Fibroblast of gingiva (primary cell): ENCODE measurements at regions not wholly inside any gene's neighbourhood (a gene's known extent, or its start where the extent isn't known, plus 50 kb on each side); places are given as distances from the start of the nearest gene placed in this dataset.
A peak's percentile ranks its signal among the peaks of the same experiment; 100 is the strongest.
"Not testable (repeated sequence)": the region's sequence is repeated elsewhere in the genome, so short reads cannot be mapped to it uniquely, and the experiment has no call there.

ENCODE experiments used
- DNase-seq: peaks from one replicate; pipeline ENCODE4 v3.0.0-alpha.2; 2011; ENCODE audit warnings: low read depth

DNA sequence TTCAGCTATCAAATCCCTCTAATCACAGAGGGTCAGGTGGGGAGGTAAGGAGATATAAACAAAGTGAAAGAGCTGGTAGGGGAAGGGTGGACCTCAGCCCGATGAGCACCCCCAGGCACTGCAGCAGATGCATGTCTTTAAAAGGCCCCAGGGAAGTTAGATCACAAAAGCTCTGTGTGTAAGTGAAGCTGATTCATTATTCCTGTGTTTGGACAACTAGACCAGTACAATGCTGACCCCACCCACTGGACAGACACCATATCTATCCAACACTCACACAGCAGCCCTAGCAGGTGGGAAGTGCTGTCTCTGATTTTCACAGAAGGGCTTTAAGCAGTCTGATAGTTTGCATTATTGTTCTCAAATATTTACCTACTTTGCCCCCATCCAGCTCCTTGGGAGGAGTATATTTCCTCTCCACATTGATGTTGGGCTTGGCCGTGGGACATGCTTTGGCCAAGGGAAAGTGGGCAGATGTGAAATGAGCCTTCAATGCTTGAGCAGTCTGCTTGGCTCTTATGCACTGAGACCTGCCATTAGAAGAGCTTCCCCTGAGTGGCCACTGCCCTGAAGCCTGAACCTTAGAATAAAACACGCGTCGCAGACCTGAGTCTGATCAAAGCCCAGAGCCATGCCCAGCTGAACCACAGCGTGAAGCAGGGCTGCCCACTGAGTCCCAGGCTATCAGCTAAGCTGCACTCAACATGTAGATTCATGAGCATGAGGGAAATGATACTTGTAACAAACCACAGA, 111.4 kb downstream of the COPS8 start:
- DNase-seq = peak; percentile 35

DNA sequence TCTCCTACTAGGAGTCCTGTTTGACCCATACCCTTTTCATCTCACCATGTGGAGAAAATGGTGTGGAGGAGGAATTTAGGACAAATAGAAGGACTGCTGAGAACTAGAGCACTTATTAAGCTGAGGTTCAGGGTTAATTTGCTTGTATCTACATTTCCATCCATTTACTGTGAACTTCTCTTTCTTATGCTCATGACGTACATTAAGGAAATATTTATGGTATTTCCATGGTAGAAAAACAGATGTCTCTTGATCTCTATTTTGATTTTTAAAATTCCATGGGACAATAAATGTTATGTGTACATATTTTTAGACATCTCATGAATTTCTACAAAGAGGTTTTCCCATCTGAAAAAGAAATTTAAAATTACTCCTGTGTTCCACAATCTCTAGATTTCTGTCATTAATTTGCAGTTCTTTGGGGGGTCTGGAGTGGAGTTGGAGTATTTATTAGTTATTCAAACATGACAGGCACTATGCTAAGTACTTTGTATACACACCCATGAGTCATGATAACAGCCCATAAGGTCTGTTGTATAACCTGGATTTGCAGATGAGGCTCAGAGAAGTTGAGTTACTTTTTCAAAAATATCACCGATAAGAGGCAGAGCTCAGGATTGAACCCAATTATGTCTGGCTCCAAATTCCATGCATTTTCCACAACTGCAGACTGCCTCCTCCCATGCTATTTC, 112.6 kb downstream of the COPS8 start:
- DNase-seq = peak; percentile 64

DNA sequence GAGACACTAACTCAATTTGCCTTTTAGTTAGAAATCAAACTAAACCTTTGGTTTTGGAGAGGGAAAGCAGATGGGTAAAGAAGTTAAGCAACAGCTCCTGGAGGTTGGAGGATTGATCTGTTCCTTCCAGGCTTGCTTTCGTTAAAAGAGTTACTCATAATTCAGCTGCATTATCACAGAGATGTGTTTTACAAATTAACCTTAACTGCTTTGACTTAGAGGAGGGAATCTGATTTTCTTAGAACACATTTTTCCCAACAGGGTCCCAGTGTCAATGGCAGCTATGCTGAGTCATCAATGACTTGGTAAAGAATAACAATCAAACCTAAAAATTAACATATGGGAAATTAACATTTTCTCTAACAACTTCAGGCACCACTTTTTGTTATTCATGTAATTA, 113.4 kb downstream of the COPS8 start:
- DNase-seq = peak; percentile 45

DNA sequence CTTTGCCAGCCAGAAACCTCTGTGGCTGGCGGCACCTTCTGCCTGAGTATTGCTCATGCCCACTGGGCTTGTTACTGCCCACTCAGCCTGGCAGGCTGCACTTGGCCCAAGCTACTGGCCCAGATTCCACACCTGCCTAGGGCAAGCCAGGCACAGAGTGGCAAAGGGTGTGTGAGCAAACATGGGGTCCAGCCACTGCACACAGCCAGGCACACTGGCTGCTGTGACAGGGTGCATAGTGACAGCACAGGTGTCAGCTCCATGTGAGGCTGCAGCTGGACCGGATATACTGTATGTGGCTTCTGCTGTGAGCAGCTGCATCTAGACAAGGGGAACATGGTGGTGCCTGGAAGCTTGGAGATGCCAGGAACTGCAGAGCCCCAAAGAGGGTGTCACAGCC, 113.9 kb downstream of the COPS8 start:
- no peak for DNase-seq

DNA sequence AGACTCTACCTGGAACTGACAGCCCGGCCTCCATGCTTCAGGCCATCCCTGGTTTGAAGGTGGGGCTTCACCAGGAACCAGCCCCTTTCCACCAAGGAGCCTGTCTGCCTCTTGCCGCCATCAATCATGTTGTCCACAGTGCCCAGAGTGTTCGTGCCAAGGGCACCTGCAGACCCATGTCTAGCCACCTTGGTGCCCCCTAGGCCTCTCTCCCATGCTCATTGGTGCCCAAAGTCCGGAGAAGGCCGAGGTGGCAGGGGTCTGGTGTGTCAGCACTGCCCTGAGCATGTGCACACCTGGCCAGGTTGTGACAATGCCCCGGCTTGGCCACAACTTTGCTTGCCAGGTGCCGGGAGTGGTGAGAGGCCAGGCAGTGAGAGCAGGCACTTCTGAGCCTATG, 114.8 kb downstream of the COPS8 start:
- no peak for DNase-seq

DNA sequence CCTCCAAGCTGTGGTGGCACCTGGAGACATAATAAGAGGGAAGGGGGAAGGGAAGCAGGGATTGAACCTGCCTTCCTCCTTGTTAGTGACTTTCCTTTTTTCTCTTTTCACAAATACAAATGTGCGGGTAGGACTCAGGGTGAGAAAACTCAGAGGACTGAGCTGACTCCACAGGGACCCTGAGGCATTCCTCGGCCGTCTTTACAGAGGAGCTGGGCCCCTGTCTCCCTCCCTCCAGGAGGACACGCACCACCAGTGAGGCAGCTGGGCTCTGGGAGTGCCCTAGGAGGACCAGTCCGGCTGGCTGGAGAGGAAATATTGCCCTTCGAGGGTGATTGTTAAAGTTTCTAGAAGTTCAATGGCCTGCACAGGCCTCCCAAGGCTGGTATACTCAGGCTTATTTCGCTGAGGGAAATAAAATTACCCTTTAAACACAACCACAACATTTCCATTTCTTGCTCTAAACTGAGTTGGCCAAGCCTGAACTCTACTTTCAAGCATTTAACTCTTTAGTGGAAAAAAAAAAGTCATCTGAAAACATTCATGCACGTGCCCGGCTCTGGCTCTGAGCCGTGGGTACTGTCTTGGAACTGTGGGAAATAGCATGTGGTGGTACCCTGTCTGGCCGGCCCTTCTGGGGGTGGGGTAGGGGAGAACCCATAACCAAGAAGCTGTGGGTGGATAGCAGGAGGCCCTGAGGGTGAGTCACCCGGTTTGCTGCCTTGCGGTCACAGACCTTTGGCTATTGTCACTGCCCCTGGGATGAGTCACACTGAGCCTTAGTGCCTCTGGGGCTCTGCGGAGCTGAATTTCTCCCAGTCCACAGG, 116.0 kb downstream of the COPS8 start:
- peak; percentile 89 for DNase-seq

DNA sequence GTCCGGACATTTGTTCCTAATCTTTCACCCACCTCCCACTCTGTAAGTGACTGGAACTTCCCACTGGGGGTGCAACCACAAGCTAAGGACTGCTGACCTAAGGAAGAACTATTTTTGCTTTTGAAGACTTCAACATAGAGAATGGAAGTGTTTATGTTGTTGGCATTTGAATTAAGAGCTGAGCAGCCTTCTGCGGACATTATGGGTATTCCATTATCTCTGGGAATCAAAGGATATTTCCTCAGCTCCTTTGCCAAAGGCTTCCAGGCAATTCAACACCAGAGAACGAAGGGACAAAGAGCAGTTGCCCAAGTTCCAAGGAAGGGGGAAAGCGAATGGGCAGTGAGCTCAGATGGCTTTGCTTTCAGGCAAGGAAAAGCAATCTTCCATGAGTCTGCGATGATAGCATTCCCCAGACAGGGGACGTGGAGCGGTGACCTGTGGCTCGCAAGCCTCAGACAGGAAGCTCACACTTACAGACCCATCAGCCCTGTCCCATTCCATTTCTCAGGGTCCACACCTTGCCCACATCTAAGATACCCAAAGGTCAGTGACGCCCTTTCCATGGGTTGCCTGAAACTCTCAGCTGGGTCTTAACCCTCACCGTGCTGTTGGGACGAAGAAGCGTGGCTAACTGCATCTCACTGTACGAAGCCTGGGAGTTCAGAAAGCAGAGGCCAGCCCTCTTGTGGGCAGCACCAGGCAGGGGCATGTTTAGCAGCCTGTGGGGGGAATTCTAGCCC, 116.8 kb downstream of the COPS8 start:
- DNase-seq = no peak

DNA sequence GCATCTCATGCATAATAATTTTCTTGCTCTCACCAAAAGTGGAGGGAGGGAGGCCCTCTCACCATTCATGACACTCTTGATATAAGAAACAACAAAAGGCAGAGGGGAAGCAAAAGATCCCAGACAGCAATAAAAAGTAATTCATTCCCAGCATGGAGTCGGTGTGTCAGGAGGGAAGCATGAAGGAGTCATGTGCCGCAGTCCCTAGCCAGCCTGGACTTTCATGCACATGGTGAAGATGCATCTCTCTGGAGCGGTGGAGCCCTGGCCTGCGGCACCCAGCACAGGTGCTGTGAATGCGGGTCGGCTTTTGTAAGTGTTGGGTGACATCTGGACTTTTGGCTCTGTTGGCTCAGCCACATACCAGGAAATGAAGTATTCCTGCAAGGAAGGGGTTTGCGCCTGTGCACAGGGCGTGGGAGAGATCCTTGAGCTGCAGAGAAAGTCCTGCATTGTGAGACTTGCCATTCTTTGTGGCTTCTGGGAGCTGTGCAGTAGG, 119.4 kb downstream of the COPS8 start:
- no peak for DNase-seq

DNA sequence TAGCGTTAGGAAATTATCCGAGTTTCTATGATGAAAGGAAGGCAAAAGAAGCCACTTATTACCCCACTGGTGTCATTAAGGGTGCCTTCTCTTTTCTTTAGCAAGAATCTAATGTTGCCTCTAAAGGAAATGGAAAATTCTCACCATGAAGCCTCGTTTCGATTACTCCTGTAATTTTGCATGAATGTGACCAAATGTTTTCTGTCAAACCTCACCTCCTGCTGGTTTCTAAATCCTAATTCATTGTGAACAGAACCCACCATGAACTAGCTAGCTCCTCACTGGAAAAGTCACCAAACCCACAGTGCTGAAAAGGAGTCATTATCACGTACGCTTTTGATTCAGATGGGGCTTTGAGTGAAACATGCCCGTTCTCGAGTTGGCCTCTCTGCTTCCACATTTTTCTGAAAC, 119.9 kb downstream of the COPS8 start:
- DNase-seq = no peak

DNA sequence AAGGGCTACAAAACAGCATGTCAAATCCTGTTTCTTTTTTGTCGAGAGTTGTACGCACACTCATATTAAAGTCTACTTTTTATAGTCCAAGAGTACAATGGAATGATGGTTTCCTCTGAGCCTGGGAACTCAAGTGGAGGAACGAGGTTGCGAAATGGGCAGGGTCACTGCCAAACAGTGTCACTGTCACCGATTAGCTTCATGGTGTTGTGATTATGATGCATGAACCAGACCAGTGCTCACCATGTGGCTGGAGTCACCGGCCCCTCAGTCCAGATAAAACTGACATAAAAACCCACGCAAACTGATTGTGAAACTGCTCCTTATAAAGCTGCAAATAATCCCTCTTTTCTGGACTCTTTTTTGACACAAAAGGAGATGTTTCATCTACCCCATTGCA, 122.0 kb downstream of the COPS8 start:
- DNase-seq = peak; percentile 85

DNA sequence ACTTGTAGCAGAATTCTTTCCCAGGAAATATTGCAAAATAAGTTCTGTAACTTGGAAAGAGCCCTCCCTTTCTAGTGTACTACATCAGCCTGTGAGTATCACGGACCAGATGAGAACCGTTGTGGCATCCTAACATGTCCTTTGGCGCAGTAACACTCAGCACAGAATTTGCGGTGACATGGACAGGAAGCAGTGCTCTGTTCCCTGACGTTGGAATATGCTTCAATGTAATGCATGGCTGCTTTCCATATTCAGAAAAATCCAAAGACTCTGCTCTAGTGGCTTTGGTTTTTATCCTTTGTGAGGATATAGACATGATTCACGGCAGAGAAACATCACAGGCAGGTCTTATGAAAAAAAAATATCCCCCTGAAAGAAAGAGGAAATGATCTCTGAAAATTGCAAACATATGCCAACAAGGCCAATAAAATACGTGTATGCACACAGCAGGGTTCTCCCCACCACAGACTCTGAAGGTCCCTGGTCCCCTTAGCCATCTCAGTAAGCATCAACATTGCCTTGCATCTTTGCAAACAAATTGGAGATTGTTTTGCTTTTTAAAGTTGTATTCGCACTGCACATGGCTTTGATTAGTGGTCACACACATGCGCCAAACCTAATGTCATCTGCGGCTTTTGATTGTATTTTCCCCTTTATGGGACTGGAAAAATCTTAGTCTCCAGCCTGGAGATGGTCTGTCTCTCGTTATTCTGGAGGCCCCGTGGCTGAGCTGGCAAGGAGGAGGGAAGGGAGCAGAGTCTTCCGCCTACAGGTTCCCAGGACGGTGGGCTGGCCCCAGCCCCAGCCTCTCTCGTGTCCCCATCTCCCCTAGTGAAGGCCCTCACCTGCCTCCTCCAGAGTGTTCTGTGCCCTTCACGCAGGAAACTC, 122.9 kb downstream of the COPS8 start:
- peak; percentile 97 for DNase-seq

DNA sequence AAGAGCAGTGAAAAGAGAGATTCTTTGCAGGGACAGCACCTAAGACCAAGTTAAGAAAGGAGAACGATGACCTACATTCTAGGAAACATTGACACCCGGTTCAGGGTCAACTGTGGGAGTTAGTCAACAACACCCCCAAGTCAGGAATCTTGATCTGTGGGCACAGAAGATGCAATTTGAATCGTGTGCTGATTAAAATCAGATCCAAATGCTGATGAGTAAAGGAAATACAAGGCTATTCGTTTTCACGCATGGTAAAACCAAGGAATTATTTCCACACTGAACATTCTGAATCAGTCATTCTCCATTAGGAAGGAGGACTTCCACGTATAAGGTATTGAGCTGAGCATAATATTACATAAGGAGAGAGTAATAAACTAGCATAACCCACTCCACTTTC, 124.2 kb downstream of the COPS8 start:
- DNase-seq = peak; percentile 88

DNA sequence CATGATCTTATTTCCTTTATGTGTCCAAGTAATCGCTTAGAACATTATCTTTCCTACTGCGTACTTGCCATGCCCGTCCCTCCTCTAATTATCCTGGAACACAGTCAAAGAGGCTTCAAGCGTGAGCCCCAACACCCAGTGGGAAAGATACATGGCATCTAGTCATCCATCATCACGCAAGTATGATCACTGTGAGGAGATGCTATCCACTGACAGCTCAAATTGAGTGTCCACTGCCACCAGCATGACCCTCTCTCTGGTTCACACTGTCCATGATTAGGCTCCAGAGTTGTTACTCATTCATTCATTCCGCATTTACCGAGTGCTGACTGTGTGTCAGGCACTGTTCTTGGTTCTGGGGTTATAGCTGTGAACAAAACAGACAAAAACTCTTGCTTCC, 124.6 kb downstream of the COPS8 start:
- no peak for DNase-seq

DNA sequence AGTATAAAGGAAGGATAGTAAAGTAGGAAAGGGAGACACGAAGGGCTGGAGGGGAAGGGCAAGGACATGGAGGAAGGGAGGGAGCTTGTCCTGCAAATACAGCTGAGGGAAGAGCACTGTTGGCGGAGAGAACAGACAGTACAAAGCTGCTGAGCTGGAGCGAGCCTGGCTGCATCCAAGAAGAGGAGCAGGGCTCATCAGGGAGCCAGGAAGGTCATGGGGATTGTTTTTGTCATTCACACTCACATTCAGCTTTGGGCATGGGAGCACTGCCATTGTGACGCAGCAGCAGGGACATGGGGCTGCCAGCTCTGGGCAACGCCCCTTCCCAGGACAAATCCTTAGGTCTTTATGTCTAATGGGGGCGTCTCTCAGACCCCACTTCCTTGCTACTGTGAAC, 125.1 kb downstream of the COPS8 start:
- DNase-seq = no peak

DNA sequence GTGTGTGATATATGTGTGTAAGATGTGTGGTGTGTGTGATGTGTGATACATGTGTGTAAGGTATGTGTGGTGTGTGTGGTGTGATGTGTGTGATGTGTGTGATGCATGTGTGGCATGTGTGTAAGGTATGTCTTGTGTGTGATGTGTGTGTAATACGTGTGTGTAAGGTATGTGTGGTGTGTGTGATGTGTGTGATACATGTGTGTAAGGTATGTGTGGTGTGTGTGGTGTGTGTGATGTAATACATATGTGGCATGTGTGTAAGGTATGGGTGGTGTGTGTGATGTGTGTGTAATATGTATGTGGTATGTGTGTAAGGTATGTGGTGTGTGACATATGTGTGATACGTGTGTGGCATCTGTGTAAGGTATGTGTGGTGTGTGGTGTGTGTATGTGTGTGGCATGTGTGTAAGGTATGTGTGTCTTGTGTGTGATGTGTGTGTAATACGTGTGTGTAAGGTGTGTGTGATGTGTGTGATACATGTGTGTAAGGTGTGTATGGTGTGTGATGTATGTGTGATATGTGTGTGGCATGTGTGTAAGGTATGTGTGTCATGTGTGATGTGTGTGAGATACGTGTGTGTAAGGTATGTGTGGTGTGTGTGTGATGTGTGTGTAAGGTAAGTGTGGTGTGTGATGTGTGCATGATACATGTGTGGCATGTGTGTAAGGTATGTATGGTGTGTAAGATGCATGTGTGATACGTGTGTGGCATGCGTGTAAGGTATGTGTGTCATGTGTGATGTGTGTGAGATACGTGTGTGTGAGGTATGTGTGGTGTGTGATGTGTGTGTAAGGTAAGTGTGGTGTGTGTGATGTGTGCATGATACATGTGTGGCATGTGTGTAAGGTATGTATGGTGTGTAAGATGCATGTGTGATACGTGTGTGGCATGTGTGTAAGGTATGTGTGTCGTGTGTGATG, 126.9 kb downstream of the COPS8 start:
- DNase-seq = not testable (repeated sequence)

DNA sequence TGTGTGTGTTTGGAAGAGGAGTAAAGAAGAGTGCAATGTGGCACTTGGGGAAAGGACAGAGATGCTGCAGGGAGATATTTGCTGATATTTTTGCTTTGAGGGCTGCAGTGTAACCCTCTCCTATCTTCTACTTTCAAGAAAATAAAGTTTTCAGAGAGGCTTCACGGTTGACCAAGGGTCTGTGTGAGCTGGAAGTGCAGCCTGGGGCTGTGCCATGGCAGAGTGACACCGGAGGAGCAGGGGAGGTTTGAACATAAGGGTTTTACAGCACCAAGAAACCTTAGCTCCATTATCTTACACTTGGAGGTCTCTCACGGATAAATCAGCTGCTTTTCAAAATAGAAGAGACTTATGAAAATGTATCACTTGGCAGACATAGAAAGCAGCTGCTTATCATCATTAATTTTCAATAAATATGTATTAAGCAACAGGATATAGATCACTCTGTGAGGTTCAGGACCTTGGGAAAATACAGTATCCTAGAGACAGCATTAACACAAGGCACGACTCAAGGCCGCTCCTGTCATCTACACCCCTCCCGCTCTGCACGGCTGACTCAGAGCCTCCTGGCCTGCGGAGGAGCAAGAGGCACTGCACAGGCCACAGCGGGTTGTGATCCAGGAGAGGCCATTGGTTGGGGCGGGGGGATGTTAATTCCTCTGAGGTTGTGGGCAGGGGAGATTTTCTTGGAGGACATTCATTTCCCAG, 127.8 kb downstream of the COPS8 start:
- DNase-seq = peak; percentile 89

DNA sequence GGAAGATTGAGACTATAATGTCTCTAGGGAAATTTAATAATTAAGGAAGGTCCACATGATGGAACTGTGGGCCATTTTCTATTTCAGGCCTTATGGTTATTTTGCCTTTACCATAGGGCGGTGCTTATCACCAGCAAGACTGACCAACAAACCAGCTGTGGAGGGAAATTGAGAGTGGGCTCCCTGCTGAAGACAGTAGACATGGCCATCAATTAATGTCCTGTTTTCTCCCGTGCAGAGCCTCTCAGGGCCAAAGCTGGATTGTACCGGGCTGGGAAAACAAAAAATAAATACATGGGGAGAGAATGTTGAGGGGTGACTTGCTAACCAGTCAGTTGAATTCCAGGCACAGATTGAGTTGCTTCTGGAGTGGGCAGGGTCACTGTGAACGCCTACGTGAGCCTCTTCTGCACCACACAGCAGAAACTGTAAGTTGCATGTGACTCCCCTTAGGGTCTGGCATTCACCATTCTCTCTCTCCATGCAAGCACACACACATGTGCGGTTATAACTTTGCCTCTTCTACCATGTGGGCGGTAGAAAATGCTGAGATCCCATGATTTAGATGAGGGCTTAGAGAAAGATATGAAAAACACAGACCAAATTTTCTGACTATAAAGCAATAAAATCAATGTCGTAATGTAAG, 128.5 kb downstream of the COPS8 start:
- no peak for DNase-seq

DNA sequence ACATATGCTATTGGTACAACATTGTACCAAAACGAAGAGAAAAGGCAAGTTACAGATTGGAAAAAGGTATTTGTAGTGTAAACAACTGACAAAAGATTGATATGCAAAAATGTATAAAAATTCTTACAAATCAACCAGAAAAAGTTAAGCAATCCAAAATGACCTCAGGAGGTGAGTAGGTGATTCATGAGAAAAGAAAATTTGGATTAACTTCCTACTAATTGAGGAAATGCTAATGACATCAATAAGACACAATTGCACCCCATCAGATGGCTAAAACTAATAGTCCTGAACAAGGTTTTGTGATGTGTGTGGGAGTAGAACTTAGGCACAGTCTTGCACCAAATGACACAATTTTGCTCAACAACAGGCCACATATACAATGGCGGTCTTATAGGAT, 129.3 kb downstream of the COPS8 start:
- DNase-seq = no peak
